Ascending aorta (tissue), 2 donors: ENCODE measurements at regions not wholly inside any gene's neighbourhood (a gene's known extent, or its start where the extent isn't known, plus 50 kb on each side); places are given as distances from the start of the nearest gene placed in this dataset.

Experiments
- DNase-seq, 2 donors: peaks; one replicate each; pipeline ENCODE4 v3.0.0-alpha.2; 2019; ENCODE audit warnings: low spot score in 2 of 2
- H3K27ac ChIP-seq, 2 donors: fragments of 200-600 bp; sonication (generic); one replicate each; pipeline ENCODE4 v1.5.1; 2016 to 2017; ENCODE audit warnings: mild to moderate bottlenecking in 1 of 2
- H3K27me3 ChIP-seq: fragments of 200-600 bp; sonication (generic); one replicate; pipeline ENCODE4 v1.5.1; 2017
- H3K36me3 ChIP-seq, 2 donors: fragments of 200-600 bp; sonication (generic); one replicate each; pipeline ENCODE4 v1.5.1; 2016
- H3K4me1 ChIP-seq, 2 donors: fragments of 200-600 bp; sonication (generic); one replicate each; pipeline ENCODE4 v1.5.1; 2016 to 2017; ENCODE audit warnings: mild to moderate bottlenecking in 1 of 2
- H3K4me3 ChIP-seq, 2 donors: fragments of 200-600 bp; sonication (generic); one replicate each; pipeline ENCODE4 v1.5.1; 2016 to 2017; ENCODE audit warnings: mild to moderate bottlenecking in 1 of 2
- H3K9me3 ChIP-seq, 2 donors: fragments of 200-600 bp; sonication (generic); one replicate each; pipeline ENCODE4 v1.5.1; 2016
- CTCF ChIP-seq, 3 experiments: fragments of 200-600 bp in 2 of 3; fragments of 450-650 bp in 1 of 3; sonication (generic) in 2 of 3; IDR thresholded peaks; one replicate each; pipeline ENCODE4 v1.5.1; 2016 to 2019; ENCODE audit warnings: antibody characterized with exemption in 3 of 3, mild to moderate bottlenecking in 1 of 3, moderate library complexity in 1 of 3
- intact Hi-C: fragments of 100-400 bp; cut with DNase I; formaldehyde crosslinking; loops from one replicate; pipeline ENCODE4 v1.15.1; 2023

DNA sequence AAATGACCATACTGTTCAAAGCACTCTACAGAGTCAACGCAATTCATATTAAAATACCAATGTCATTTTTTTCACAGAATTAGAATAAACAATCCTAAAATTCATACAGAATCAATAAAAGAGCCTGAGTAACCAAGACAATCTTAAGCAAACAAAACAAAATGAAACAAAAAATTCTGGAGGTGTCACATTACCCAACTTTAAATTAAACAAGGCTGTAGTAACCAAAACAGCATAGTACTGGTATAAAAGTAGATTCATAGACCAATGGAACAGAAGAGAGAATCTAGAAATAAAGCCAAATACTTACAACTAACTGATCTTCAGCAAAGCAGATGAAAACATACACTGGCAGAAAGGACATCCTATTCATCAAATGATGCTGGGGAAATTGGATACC lies 346.9 kb upstream of the JAG1 start:
- Histone ChIP-seq H3K4me1 (no peaks in the 10 kb centered on the region), H3K36me3 (no peaks in the 10 kb centered on the region), H3K27ac (no peak overlapping the region), H3K27me3 (no peaks in the 10 kb centered on the region), H3K4me3 (no peak overlapping the region), H3K9me3 (no peaks in the 10 kb centered on the region)
- intact Hi-C loops, result no loop called here
- no peak for TF ChIP-seq CTCF (IDR thresholded peaks at IDR 0.05)
- DNase-seq, result no peak

GRCh38 chr20:11027224-11027623 lies 353.4 kb upstream of the JAG1 start:
- Histone ChIP-seq H3K27ac (no peak overlapping the region), H3K4me1 (no peaks in the 10 kb centered on the region), H3K27me3 (no peaks in the 10 kb centered on the region), H3K9me3 (no peaks in the 10 kb centered on the region), H3K4me3 (no peak overlapping the region), H3K36me3 (no peaks in the 10 kb centered on the region)
- TF ChIP-seq CTCF (IDR thresholded peaks at IDR 0.05), result no peak
- intact Hi-C loops, result no loop called here
- no peak for DNase-seq

- no peak overlapping the region for H3K4me3 ChIP-seq
- H3K36me3 ChIP-seq, result no peaks in the 10 kb centered on the region
- no peaks in the 10 kb centered on the region for H3K27me3 ChIP-seq
- H3K9me3 ChIP-seq, result no peaks in the 10 kb centered on the region
- H3K4me1 ChIP-seq, result peaks cover 0 to 2% of the 10 kb centered on the region in 2 donors
- H3K27ac ChIP-seq, result no peak overlapping the region
- intact Hi-C loops, result no loop called here
- no peak for DNase-seq
- no peak for TF ChIP-seq CTCF (IDR thresholded peaks at IDR 0.05)
Observed at GRCh38 chr20:11030351-11030750, 356.6 kb upstream of the JAG1 start.

DNA sequence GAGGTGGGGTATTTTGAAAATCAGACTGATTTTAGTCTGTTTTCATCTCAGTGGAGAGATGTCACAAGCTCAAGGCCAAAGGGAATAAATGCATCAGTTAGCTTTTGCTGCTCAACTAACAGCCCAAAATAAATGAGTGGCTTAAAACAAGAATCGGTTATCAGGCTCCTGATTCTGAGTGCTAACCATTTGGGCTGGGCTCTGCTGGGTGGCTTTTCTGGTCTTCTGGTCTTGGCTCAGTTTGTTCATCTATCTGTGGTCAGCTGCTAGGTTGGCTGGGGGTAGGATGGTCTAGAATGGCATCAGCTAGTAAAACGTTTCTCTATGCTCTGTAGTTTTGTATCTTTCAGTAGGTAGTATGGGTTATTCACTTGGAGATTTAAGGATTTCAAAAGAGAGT lies 357.5 kb upstream of the JAG1 start:
- Histone ChIP-seq H3K4me3 (no peak overlapping the region), H3K4me1 (peaks cover 2 to 6% of the 10 kb centered on the region in 2 donors), H3K27me3 (no peaks in the 10 kb centered on the region), H3K36me3 (no peaks in the 10 kb centered on the region), H3K27ac (no peak overlapping the region), H3K9me3 (no peaks in the 10 kb centered on the region)
- TF ChIP-seq CTCF (IDR thresholded peaks at IDR 0.05), result no peak
- intact Hi-C loops, result no loop called here
- DNase-seq, result no peak

DNA sequence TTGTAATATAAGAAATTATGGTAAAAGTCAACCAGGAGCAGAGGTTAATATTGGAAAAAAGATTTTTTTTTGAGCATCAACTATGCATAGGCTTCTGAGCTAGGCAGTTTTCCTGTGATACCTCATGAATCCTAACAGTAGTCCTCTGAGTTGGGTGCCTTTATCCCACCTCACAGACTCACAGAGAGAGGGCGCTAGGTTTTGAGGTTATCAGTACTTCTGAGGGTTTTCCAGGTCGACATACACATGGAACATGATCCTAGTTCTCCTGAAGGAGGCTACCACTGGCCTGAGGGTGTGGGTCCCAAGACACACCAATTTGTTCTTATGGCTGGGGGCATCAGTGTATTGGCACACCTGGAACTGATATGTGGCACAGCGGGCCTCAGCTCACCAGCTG lies 358.8 kb upstream of the JAG1 start:
- Histone ChIP-seq H3K9me3 (no peaks in the 10 kb centered on the region), H3K4me1 (peaks cover 2 to 6% of the 10 kb centered on the region in 2 donors), H3K4me3 (no peak overlapping the region), H3K27ac (no peak overlapping the region), H3K36me3 (no peaks in the 10 kb centered on the region), H3K27me3 (no peaks in the 10 kb centered on the region)
- TF ChIP-seq CTCF (IDR thresholded peaks at IDR 0.05), result no peak
- intact Hi-C loops, result no loop called here
- DNase-seq, result no peak

- Histone ChIP-seq H3K9me3 (no peaks in the 10 kb centered on the region), H3K4me1 (peaks cover 2 to 6% of the 10 kb centered on the region in 2 donors), H3K27me3 (no peaks in the 10 kb centered on the region), H3K36me3 (no peaks in the 10 kb centered on the region), H3K4me3 (no peak overlapping the region), H3K27ac (no peak overlapping the region)
- intact Hi-C loops, result no loop called here
- TF ChIP-seq CTCF (IDR thresholded peaks at IDR 0.05), result no peak
- DNase-seq, result no peak
Observed at GRCh38 chr20:11034025-11034424, 360.2 kb upstream of the JAG1 start.
